Naive thymus-derived CD8-positive, alpha-beta T cell (primary cell): ENCODE measurements at regions not wholly inside any gene's neighbourhood (a gene's known extent, or its start where the extent isn't known, plus 50 kb on each side); places are given as distances from the start of the nearest gene placed in this dataset.

ENCODE experiments used
- ATAC-seq, 2 donors: fragments of 150-1000 bp; cut with Tn5 transposase in 1 of 2; sonication (Bioruptor Pico), chemical (Tn5 transposase) in 1 of 2; 1 replicate in 1 of 2; 2 replicates in 1 of 2; pipeline ENCODE4 v1.10.0; 2021; ENCODE audit warnings: mild to moderate bottlenecking in 2 of 2, moderate library complexity in 2 of 2
- POLR2A ChIA-PET: fragments of 350-600 bp; sonication (Branson Sonifier 250); formaldehyde crosslinking; loops from one replicate; lab custom pipeline; 2021; ENCODE audit warnings: antibody characterized with exemption; lab: Charles Lee
- DNase-seq, 10 donors: peaks; one replicate each; pipeline versions ENCODE4 v3.0.0 to v3.0.0-alpha.2; 2020 to 2022
- H3K27ac Mint-ChIP-seq, 10 donors: one replicate each; pipeline ENCODE4 v1.8.0; 2020 to 2022; ENCODE audit warnings: mild to moderate bottlenecking in 10 of 10, mixed read lengths in 10 of 10, moderate library complexity in 4 of 10, inconsistent platforms in 1 of 10
- H3K27me3 Mint-ChIP-seq, 5 donors: one replicate each; pipeline ENCODE4 v1.8.0; 2021 to 2022; ENCODE audit warnings: mixed read lengths in 5 of 5
- H3K36me3 Mint-ChIP-seq, 3 donors: one replicate each; pipeline ENCODE4 v1.8.0; 2020 to 2022; ENCODE audit warnings: mixed read lengths in 3 of 3, mild to moderate bottlenecking in 2 of 3, inconsistent platforms in 1 of 3
- H3K4me1 Mint-ChIP-seq, 4 donors: one replicate each; pipeline ENCODE4 v1.8.0; 2021 to 2022; ENCODE audit warnings: mixed read lengths in 4 of 4
- H3K4me3 Mint-ChIP-seq, 10 donors: one replicate each; pipeline ENCODE4 v1.8.0; 2020 to 2022; ENCODE audit warnings: mild to moderate bottlenecking in 10 of 10, mixed read lengths in 10 of 10, moderate library complexity in 6 of 10, inconsistent platforms in 1 of 10
- H3K9me3 Mint-ChIP-seq, 9 donors: one replicate each; pipeline ENCODE4 v1.8.0; 2020 to 2022; ENCODE audit warnings: mixed read lengths in 9 of 9, mild to moderate bottlenecking in 3 of 9, inconsistent platforms in 1 of 9, moderate library complexity in 1 of 9

- H3K4me3 Mint-ChIP-seq = no peak overlapping the region
- no peaks in the 10 kb centered on the region for H3K4me1 Mint-ChIP-seq
- H3K9me3 Mint-ChIP-seq = peaks cover 0 to 8% (median 4%) of the 10 kb centered on the region in 9 donors
- POLR2A ChIA-PET = no interaction called here
- H3K27ac Mint-ChIP-seq = no peak overlapping the region
- ATAC-seq (no peak), DNase-seq (no peak)
- H3K36me3 Mint-ChIP-seq = peaks cover 0 to 6% (median 4%) of the 10 kb centered on the region in 3 donors
- H3K27me3 Mint-ChIP-seq = peaks cover 0 to 5% (median 0%) of the 10 kb centered on the region in 5 donors
These were observed 141.1 kb downstream of the ACTBL2 start for GRCh38 chr5:57341380-57341979.

DNA sequence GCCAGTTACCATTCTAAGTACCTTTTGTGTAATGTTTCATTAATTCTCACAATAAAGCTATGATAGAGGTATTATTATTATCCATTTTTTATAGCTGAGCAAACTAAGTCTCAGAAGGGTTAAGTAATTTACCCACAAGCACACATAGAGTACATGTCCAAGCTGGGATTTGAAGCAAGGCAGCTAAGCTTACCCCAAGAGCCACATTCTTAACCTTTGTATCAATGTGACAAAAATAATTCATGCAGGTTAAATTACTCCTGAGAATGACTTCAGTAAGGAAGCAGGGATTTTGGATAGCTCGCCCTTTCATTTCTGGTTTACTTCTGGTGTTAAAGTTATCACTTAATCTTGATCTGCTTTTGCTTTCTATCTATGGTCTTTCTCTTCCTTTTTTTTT lies 141.9 kb downstream of the ACTBL2 start:
- ATAC-seq (no peak), DNase-seq (no peak)
- Mint-ChIP-seq H3K4me1 (no peaks in the 10 kb centered on the region), H3K36me3 (no peaks in the 10 kb centered on the region), H3K9me3 (no peaks in the 10 kb centered on the region), H3K27ac (peak overlapping the region in 1 of 10 donors; percentile 73), H3K27me3 (peaks cover 0 to 5% (median 0%) of the 10 kb centered on the region in 5 donors), H3K4me3 (no peak overlapping the region)
- POLR2A ChIA-PET = no interaction called here

- Mint-ChIP-seq H3K9me3 (no peaks in the 10 kb centered on the region), H3K4me3 (no peak overlapping the region), H3K4me1 (no peaks in the 10 kb centered on the region), H3K36me3 (no peaks in the 10 kb centered on the region), H3K27me3 (peaks cover 0 to 5% (median 0%) of the 10 kb centered on the region in 5 donors), H3K27ac (no peak overlapping the region)
- POLR2A ChIA-PET = no interaction called here
- no peak for DNase-seq
- ATAC-seq = no peak
These were observed 143.1 kb downstream of the ACTBL2 start for GRCh38 chr5:57339521-57339920.

DNA sequence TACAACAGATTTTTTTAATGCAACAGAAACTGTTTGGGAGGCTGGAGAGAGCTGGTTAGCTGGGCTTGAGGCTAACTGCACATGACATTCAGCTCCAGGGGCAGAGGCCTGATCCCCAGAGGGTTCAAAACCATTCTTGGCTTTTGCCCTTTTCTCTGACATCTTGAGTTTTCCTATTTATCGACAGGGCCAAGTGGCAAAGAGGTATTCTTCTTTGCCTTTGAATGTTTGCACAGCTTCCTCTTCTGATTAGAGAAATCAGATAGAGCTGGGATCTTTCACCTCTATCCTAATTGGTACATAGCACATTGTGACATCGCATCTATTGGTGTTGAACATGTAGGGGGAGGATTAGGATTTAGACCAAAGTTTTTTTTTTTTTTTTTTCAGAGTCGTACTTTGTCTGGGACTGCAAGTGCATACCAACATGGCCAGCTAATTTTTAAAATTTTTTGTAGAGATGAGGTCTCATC lies 143.7 kb downstream of the ACTBL2 start:
- no peaks in the 10 kb centered on the region for H3K4me1 Mint-ChIP-seq
- H3K4me3 Mint-ChIP-seq = no peak overlapping the region
- H3K36me3 Mint-ChIP-seq = no peaks in the 10 kb centered on the region
- DNase-seq = no peak
- H3K27ac Mint-ChIP-seq = no peak overlapping the region
- H3K27me3 Mint-ChIP-seq = peaks cover 0 to 5% (median 0%) of the 10 kb centered on the region in 5 donors
- no peaks in the 10 kb centered on the region for H3K9me3 Mint-ChIP-seq
- POLR2A ChIA-PET = no interaction called here
- ATAC-seq = no peak

- H3K27me3 Mint-ChIP-seq = peaks cover 0 to 5% (median 0%) of the 10 kb centered on the region in 5 donors
- POLR2A ChIA-PET = no interaction called here
- H3K36me3 Mint-ChIP-seq = no peaks in the 10 kb centered on the region
- no peak for DNase-seq
- H3K4me1 Mint-ChIP-seq = no peaks in the 10 kb centered on the region
- no peak overlapping the region for H3K4me3 Mint-ChIP-seq
- H3K9me3 Mint-ChIP-seq = no peaks in the 10 kb centered on the region
- no peak overlapping the region for H3K27ac Mint-ChIP-seq
- ATAC-seq = no peak
These were observed 144.3 kb downstream of the ACTBL2 start for GRCh38 chr5:57338068-57338867.

DNA sequence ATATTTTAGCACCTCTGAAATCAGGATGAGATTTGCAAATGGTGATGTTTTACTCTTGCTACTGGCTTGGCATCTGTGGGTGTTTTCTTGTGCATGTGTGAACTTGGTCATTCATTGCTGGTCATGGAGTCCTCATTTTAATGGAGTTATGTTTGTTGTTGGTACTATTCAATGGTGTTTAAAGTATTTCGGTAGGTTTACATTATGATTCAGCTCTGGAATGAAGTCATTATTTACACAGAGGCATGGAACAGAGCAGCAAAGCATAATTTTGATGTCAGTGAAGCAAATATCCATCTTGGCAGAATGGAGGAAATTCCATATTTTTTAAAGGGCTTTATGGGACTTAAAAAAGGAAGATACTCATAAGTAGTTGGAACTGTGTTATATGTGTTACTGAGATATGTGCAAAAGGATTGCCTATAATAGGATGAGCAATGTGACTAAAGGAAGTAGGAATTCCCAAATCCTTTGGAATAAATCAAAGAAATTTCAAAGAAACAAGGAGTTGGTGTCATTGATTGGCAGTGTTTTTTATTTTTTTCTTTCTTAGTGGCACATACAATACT lies 147.4 kb downstream of the ACTBL2 start:
- Mint-ChIP-seq H3K27ac (no peak overlapping the region), H3K4me3 (no peak overlapping the region), H3K4me1 (no peaks in the 10 kb centered on the region), H3K36me3 (no peaks in the 10 kb centered on the region), H3K9me3 (peaks cover 0 to 2% (median 0%) of the 10 kb centered on the region in 9 donors), H3K27me3 (peaks cover 0 to 7% (median 3%) of the 10 kb centered on the region in 5 donors)
- POLR2A ChIA-PET = no interaction called here
- DNase-seq (no peak), ATAC-seq (no peak)

GRCh38 chr5:57334475-57334874 lies 148.1 kb downstream of the ACTBL2 start:
- DNase-seq (no peak), ATAC-seq (no peak)
- Mint-ChIP-seq H3K36me3 (no peaks in the 10 kb centered on the region), H3K4me3 (no peak overlapping the region), H3K4me1 (no peaks in the 10 kb centered on the region), H3K27ac (no peak overlapping the region), H3K9me3 (peaks cover 0 to 2% (median 0%) of the 10 kb centered on the region in 9 donors), H3K27me3 (peaks cover 0 to 7% (median 3%) of the 10 kb centered on the region in 5 donors)
- POLR2A ChIA-PET = no interaction called here

GRCh38 chr5:57332361-57332760 lies 150.2 kb downstream of the ACTBL2 start:
- H3K36me3 Mint-ChIP-seq = no peaks in the 10 kb centered on the region
- H3K27me3 Mint-ChIP-seq = peaks cover 0 to 7% (median 3%) of the 10 kb centered on the region in 5 donors
- ATAC-seq = no peak
- no peak for DNase-seq
- no peak overlapping the region for H3K27ac Mint-ChIP-seq
- no peak overlapping the region for H3K4me3 Mint-ChIP-seq
- peaks cover 0 to 2% (median 0%) of the 10 kb centered on the region in 9 donors for H3K9me3 Mint-ChIP-seq
- POLR2A ChIA-PET = no interaction called here
- no peaks in the 10 kb centered on the region for H3K4me1 Mint-ChIP-seq

DNA sequence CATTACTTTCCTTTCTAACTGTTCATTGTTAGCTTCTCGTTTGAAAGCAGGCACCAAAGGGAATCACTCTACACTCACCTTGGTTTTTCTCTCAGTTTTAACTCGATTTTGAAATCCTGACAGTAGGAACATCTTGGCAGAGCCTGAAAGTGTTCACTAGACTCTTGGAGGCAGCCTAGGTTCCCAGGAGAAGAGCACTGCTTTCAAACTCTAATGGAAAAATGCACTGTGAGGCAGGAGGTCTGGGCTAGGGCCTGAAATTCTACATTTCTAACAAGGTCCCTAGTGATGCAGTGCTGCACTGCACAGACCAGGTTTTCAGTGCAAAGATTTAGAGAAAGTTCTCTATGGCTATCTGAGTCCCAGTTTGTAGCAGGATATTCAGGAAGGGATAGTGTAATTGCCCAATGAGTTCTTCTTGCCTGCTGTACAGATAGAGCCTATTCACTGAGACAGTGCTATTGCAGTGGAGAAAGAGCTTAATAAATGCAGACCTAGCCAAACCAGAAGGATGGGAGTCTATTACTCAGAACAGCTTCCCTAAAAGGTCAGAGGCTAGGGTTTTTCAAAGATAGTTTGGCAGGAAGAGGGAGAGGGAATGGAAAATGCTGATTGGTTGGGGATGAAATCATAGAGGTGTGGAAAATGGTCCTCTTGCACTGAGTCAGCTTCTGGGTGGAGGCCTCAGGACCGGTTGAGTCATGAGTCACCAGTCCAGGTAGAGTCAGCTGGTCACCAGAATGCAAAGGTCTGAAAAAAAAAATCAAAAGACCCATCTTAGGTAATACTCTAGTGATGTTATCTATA lies 153.9 kb downstream of the GPBP1 start:
- H3K27me3 Mint-ChIP-seq = peaks cover 0 to 7% (median 3%) of the 10 kb centered on the region in 5 donors
- H3K27ac Mint-ChIP-seq = no peak overlapping the region

GRCh38 chr5:57325678-57326397 lies 152.0 kb downstream of the GPBP1 start:
- H3K36me3 Mint-ChIP-seq = peaks cover 0 to 4% (median 0%) of the 10 kb centered on the region in 3 donors
- peaks cover 0 to 6% (median 0%) of the 10 kb centered on the region in 5 donors for H3K27me3 Mint-ChIP-seq
- H3K9me3 Mint-ChIP-seq = peaks cover 0 to 8% (median 0%) of the 10 kb centered on the region in 9 donors
- no peak overlapping the region for H3K27ac Mint-ChIP-seq
- peaks cover 0 to 2% (median 0%) of the 10 kb centered on the region in 4 donors for H3K4me1 Mint-ChIP-seq
- ATAC-seq = no peak
- DNase-seq = no peak
- POLR2A ChIA-PET = no interaction called here
- H3K4me3 Mint-ChIP-seq = no peak overlapping the region

More for the DNA sequence above, 153.9 kb downstream of the GPBP1 start:
- H3K4me1 Mint-ChIP-seq = no peaks in the 10 kb centered on the region
- ATAC-seq (no peak), DNase-seq (no peak)
- peaks cover 0 to 8% (median 0%) of the 10 kb centered on the region in 9 donors for H3K9me3 Mint-ChIP-seq
- H3K36me3 Mint-ChIP-seq = peaks cover 0 to 4% (median 0%) of the 10 kb centered on the region in 3 donors
- POLR2A ChIA-PET = no interaction called here
- no peak overlapping the region for H3K4me3 Mint-ChIP-seq

DNA sequence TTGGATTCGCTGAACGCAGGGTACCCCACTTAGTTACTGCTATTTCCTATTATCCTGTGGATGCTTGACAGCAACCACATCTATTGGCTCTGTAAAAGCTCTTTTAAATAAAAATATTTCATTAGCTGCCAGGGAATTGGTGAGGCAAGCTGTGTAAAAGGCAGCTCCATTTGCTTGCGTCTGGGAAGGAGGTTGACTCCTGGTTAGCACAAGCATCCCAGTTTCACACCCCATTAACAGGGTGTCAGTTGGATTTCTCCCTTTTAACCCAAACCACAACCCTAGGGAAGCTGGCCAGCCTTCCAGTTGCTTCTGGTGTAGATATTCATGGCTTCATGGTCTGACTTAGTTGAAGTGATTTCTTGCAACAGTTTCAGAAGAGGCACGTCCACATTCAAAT lies 151.0 kb downstream of the GPBP1 start:
- Mint-ChIP-seq H3K36me3 (peaks cover 0 to 4% (median 0%) of the 10 kb centered on the region in 3 donors), H3K4me1 (peaks cover 0 to 4% (median 0%) of the 10 kb centered on the region in 4 donors), H3K4me3 (no peak overlapping the region), H3K27me3 (peaks cover 0 to 6% (median 0%) of the 10 kb centered on the region in 5 donors), H3K9me3 (peaks cover 0 to 8% (median 0%) of the 10 kb centered on the region in 9 donors), H3K27ac (no peak overlapping the region)
- no peak for DNase-seq
- POLR2A ChIA-PET = no interaction called here
- ATAC-seq = no peak

DNA sequence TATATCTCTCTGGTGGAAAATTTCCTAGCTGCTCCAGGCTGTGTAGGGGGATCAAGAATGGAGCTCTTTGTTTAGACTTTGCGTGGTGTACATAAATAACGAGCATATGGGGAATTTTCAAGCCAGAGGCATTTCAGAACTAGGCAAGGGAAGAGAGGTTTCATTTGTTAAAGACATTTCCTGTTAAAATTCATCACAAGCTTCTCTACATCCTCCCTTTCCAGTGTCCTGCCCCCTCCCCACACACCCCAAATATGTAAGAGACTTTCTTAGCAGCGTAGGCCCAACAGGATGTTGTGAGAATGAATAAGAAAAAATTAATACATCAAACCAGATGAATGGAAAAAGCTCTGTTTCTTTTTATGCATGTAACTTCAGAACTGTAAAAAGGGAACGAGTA lies 150.3 kb downstream of the GPBP1 start:
- peaks cover 0 to 4% (median 0%) of the 10 kb centered on the region in 4 donors for H3K4me1 Mint-ChIP-seq
- peaks cover 0 to 8% (median 0%) of the 10 kb centered on the region in 5 donors for H3K27me3 Mint-ChIP-seq
- POLR2A ChIA-PET = no interaction called here
- H3K27ac Mint-ChIP-seq = no peak overlapping the region
- no peak for DNase-seq
- H3K9me3 Mint-ChIP-seq = peaks cover 0 to 8% (median 0%) of the 10 kb centered on the region in 9 donors
- ATAC-seq = no peak
- no peak overlapping the region for H3K4me3 Mint-ChIP-seq
- H3K36me3 Mint-ChIP-seq = peaks cover 0 to 4% (median 0%) of the 10 kb centered on the region in 3 donors
